T47D (cell line): ENCODE measurements at regions not wholly inside any gene's neighbourhood (a gene's known extent, or its start where the extent isn't known, plus 50 kb on each side); places are given as distances from the start of the nearest gene placed in this dataset.

ENCODE experiments used
- DNase-seq, 2 experiments: peaks; one replicate each; pipeline versions ENCODE4 v3.0.0 to v3.0.0-alpha.2; 2011 to 2012; ENCODE audit warnings: low read depth in 1 of 2, low spot score in 1 of 2
- JUND ChIP-seq: IDR thresholded peaks from 2 replicates; pipeline ENCODE4 v1.6.1; 2012; ENCODE audit warnings: low read depth
- in situ Hi-C: cut with HindIII; loops from 2 replicates; pipeline ENCODE4 v1.10.0; 2016; ENCODE audit warnings: low sequenced_read_pairs, low pct_unique_long_range_greater_than_20kb

DNA sequence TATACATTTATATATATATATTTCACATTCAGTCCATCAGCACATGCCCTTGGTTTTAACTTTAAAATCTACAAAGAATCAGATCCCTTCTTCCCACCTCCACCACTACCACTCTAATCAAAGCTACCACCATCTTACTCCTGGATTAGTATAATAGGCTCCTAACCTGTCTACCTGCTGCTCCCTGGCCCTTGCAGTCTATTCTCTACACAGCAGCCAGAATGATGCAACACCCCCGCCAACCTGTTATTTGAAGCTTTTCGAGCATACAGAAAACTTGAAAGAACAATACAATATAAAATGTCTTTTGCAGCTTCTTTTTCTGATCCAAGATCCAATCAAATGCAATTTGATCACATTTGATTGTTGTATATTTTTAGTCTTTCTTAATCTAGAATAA, 165.9 kb upstream of the HMGA2 start:
- no peak for DNase-seq
- TF ChIP-seq JUND: no peak
- in situ Hi-C loops: no loop called here

DNA sequence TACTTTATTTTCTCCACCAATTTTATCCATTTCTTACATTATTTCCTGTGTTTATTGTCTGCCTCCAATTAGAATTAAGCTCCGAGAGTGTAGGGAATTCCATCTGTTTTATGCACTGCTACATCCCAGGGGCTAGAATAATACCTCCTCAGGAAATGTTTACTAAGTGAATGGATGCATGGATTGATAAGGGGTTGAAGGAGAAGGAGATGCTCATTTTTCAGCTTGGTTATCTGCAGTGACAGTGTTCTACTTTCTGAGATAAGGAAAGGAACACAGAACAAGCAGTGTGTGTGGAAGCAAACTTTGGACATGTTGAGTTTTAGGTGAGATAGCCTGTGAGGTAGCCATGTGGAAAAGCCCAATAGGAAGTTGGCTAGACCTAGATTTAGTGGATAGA, 164.6 kb upstream of the HMGA2 start:
- in situ Hi-C loops: no loop called here
- TF ChIP-seq JUND: no peak
- DNase-seq: no peak

DNA sequence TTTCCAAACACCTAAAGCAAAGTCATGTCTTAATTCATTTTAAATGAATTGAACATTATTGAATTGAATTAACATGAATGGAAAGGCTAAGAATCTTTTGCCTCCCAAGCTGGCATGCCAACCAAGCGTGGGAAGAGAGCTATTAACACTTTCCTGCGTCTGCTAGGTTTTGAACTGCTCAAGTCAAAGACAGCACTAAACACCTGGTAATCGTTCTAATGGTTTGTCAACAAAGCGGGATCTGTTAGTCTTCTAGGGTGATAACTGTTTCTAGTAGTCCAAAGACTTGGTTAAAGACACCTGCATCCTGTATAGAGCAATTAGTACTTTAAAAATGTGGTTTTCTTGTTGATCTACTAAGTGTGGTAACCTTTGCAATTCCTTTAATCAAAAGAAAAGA, 164.2 kb upstream of the HMGA2 start:
- DNase-seq: no peak
- no peak for TF ChIP-seq JUND
- in situ Hi-C loops: no loop called here

DNA sequence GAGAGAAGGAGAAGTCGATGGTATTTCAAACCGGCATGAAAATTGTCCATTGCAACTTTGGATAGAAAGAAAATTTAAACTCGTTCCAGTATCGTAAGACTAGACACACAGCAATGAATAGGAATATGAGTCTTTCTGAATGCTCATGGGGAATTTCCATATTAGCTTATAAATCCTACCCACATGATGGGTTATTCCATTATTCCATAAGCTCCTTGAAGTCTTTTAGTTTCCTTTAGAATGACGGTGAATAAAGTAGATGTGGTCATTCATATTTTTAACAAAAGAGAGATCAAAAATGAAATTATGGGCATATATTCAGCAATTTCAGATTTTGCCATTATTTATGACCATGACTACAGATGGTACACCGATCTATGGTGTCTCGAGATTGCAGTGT, 163.4 kb upstream of the HMGA2 start:
- TF ChIP-seq JUND: no peak
- no peak for DNase-seq
- in situ Hi-C loops: no loop called here

DNA sequence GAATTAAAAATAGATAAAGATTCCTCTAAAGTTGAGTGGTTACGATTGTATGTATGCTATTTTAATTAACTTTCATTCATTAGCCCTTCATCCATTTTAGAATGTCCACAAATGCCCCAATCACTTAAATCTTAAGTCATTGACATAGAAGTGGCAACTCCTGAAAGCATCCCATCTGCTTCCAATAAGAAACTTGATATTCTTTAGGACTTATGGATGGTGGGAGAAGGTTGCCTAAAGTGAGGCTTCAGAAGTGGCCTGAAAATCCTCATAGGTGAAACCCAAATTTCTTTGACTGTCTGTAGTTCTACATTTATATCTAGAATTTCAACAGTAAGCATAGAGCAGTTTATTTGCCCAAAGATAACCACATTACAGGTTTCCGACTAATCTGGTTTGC, 161.7 kb upstream of the HMGA2 start:
- no peak for DNase-seq
- TF ChIP-seq JUND: no peak
- in situ Hi-C loops: no loop called here

DNA sequence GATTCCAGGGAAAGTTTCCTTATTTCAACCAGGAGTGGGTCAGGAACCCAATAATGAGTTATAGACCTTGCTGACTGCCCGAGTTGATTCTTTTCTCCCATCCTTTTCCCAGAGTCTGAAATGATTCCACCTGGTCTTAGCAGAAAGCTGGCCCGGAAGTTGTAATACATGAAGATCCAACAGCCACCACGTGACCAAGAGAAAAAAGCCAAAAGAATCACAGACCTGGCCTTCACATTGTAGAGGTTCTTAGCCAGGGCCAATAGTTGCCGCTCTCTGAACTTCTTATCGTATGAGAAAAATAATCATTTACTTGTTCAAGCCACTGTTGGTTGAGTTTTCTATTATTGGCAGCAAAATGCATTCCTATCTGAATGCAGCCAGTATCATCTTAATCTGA, 161.2 kb upstream of the HMGA2 start:
- no peak for DNase-seq
- no peak for TF ChIP-seq JUND
- in situ Hi-C loops: no loop called here

DNA sequence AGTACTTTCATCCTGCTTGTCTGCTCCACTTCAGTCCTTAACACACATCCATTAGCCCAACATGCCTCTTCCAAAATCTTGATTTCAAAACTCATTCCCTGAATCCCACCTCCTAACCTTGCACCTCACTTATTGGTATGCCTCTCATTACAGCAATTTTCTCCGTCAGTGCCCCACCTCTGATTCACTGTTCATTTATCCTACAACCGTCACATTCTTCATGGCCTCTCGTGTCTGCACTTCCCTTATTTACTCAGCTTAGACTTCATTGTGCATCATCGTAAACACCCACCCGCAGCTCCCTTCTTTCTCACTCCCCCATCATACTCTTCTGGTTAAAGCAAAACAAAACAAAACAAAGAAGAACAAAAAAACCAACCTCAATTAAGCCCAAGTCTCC, 160.6 kb upstream of the HMGA2 start:
- TF ChIP-seq JUND: no peak
- in situ Hi-C loops: no loop called here
- no peak for DNase-seq

DNA sequence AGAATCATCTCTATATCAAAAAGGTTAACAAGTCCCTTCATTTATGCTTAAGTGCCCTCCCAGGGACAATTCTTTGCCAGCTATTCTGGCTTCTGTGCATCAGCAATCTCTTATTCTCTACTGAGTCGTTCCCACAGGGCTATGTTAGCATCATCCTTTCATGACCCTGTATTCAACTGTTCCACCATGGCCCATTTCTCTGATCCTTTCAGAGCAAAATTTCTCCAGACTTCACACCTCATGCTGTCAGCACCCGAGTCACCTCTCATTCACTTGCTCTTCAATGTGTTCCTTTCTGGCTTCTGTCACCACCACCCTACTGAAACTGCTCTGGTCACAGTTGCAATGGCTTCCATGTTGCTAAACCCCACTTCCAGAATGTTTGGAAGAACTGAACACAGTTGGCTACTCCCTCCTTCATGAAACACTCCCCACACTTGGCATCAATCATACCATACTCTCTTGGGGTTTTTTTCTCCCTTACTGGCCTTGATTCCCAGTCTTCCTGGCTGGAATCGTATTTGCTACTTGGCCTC, 159.5 kb upstream of the HMGA2 start:
- no peak for TF ChIP-seq JUND
- in situ Hi-C loops: no loop called here
- no peak for DNase-seq

DNA sequence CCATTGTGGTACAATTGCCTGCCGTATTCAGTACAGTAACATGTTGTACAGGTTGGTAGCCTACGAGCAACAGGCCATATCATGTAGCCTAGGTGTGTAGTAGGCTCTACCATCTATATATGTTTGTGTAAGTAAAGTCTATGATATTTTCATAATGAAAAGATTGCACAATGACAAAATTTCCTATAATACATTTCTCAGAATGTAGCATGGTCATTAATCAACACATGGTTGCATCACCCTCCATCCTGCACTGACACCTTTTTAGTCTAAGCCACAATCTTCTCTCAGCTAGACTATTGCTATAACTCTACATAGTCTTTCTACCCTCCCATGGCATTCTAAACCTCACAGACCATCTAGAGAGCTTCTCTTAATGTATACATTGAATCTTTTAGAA, 158.5 kb upstream of the HMGA2 start:
- DNase-seq: no peak
- no peak for TF ChIP-seq JUND
- in situ Hi-C loops: no loop called here

DNA sequence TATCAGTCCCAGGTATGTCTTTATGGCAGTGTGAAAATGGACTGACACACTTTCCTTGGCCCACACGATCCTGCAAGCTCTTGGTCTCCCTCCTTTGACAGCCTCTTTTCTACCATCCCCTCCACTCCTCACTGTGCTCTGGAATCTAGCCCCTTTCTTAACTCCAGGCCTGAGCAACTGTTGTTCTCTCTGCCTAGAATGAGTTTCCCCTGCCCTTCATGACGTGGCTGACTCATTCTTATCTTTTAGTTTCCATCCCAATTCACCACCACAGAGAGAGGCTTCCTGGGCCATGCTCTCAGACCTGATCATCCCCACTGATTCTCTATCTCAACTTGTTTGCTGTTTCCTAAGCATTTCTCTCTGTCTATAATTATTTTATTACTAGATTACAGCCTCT, 157.4 kb upstream of the HMGA2 start:
- in situ Hi-C loops: no loop called here
- DNase-seq: no peak
- no peak for TF ChIP-seq JUND

DNA sequence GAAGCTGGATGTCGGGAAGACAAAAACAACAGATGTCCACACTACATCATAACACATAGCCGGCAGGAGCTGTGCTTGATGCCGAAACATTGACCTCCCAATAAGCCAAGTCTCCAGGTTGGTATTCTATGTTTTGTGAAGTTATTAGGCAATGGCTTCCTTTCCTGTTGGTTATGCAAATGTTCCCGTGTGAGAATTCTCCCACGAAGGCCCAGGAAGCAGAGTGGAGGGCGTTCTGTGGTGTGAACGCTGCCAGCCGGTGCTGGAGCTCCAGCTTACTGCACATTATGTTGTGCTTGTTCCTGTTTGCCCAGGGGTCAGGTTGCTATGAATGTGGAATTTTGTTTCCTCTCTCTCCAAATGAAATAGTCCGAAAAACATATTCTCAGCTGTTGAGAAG, 156.4 kb upstream of the HMGA2 start:
- DNase-seq: no peak
- no peak for TF ChIP-seq JUND
- in situ Hi-C loops: no loop called here

DNA sequence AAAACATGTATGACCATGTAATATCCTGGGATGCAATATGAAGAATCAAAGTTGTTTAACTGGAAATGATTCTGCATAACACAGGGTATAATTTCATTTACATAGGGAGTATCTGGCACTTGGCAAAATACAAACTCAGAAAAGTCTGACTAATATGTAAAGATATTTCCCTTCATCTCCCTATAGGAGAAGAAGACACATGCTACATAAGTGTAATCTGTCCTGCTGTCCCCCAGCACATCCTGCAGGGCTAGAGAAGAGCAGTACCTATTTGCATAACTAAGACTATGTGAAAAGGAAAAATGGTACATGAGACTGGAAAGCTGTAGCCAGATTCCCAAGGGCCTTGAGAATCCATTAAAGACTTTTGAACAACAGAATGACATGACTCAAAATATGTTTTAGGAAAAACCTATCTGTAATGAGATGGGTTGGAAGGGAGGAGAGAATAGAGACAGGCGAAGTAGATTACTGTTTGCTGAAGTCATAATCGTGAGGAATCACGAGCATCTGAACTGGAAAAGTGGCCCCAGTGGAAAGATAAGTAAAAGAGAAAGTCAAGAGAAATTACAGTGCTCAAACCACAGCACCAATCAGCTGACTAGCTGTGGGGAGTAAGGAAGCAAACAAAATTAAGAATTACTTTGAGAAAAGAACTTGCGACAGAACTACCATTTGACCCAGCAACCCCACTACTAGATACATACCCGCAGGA, 155.1 kb upstream of the HMGA2 start:
- in situ Hi-C loops: no loop called here
- no peak for TF ChIP-seq JUND
- no peak for DNase-seq

DNA sequence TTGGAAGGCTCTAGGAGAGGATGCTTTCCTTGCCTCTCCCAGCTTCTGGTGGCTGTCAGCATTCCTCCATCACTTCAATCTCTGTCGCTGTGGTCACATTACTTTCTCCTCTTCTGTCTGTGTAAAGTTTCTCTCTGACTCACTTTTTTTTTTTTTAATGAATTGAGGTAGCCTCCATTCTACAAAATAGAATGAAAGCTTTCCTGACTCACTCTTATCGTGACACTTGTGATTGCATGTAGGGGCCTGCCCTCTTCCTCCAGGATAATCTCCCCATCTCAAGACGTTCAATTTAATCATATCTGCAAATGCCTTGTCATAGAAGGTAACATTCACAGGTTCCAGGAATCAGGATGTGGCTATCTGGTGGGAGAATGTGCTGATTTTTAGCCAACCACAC, 153.5 kb upstream of the HMGA2 start:
- TF ChIP-seq JUND: no peak
- no peak for DNase-seq
- in situ Hi-C loops: no loop called here

DNA sequence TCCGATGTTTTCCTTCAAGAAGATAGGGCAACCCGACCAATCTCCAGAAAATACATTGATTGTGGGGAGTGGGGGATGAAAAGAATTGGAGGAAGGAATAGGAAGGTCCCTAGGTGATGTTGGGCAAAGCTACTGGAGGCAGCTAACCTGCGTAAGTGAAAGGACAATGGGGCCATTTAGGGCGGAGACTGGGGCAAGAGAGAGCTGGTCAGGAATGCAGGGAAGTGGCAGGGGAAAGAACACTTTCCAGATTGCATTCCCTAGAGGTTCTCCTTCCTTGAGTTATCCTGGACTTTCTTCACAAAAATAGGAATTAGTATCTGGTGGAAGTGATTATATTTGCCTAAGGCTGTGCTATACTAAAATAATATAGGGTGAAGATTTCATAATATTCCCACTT, 151.8 kb upstream of the HMGA2 start:
- DNase-seq: no peak
- in situ Hi-C loops: no loop called here
- no peak for TF ChIP-seq JUND
